ENCODE measurements at regions not wholly inside any gene's neighbourhood (a gene's known extent, or its start where the extent isn't known, plus 50 kb on each side); places are given as distances from the start of the nearest gene placed in this dataset.

GRCh38 chr2:128427413-128427755, 108.7 kb upstream of the HS6ST1 start:
- TF ChIP-seq FOS (IDR thresholded peaks at IDR 0.05; ENCODE audit: borderline replicate concordance, insufficient read depth, low read length) (no peak), POLR2AphosphoS5 (IDR thresholded peaks at IDR 0.05; ENCODE audit: insufficient read depth, low read depth, low read length) (no peak), MAX (IDR thresholded peaks at IDR 0.05; ENCODE audit: insufficient read depth, insufficient read length) (no peak), EZH2 (IDR thresholded peaks at IDR 0.05; ENCODE audit: borderline replicate concordance, low read depth, low read length, severe bottlenecking) (no peak), GATA2 (IDR thresholded peaks at IDR 0.05; ENCODE audit: insufficient read depth, insufficient read length, low read depth, low read length) (no peak), JUN (IDR thresholded peaks at IDR 0.05; ENCODE audit: borderline replicate concordance, insufficient read depth, insufficient read length, low read depth) (no peak), POLR2A (IDR thresholded peaks at IDR 0.05; ENCODE audit: low read depth, low read length) (no peak), MYC (IDR thresholded peaks at IDR 0.05; ENCODE audit: low read depth, low read length) (no peak), CTCF (IDR thresholded peaks at IDR 0.05; ENCODE audit: extremely low read depth in 1 of 2, insufficient read depth in 1 of 2, low read depth in 1 of 2, low read length in 2 of 2) (no peak)
- DNase-seq (ENCODE audit: low read depth, low spot score) (no peak), FAIRE-seq (no peak)
- ChIA-PET CTCF (interaction anchor here (1.3 kb wide), 1 partner anchor 48 kb away, joined by 3 read pairs; no protein-coding TSS in a partner anchor), POLR2A (no interaction called here)
- Histone ChIP-seq H3K27ac (ENCODE audit: insufficient read depth, low read depth, low read length) (no peak overlapping the region), H3K27me3 (ENCODE audit: control insufficient read depth in 2 of 2, insufficient read depth in 2 of 2, low read length in 2 of 2) (peaks cover 2 to 23% of the 10 kb centered on the region in 2 experiments), H4K20me1 (replicated peaks; ENCODE audit: control insufficient read depth, extremely low read depth, insufficient read depth, low read length) (no peaks in the 10 kb centered on the region), H3K9me3 (replicated peaks; ENCODE audit: control insufficient read depth, insufficient read depth, low read length) (no peaks in the 10 kb centered on the region), H3K4me1 (ENCODE audit: control insufficient read depth, extremely low read depth, insufficient read depth, low read length) (no peaks in the 10 kb centered on the region), H3K79me2 (ENCODE audit: control insufficient read depth, insufficient read depth, low read length) (no peaks in the 10 kb centered on the region), H3K4me2 (ENCODE audit: insufficient read depth, low read length) (no peak overlapping the region), H3K9ac (replicated peaks; ENCODE audit: extremely low read depth, insufficient read depth, low read length) (no peak overlapping the region), H3K9me1 (replicated peaks; ENCODE audit: control insufficient read depth, extremely low read depth, insufficient read depth, low read length) (no peaks in the 10 kb centered on the region), H3K4me3 (replicated peaks in 1 of 3; ENCODE audit: insufficient read depth in 1 of 3, low read depth in 1 of 3, low read length in 3 of 3) (no peak overlapping the region), H3K36me3 (ENCODE audit: control insufficient read depth in 2 of 2, extremely low read depth in 1 of 2, insufficient read depth in 2 of 2, low read length in 2 of 2) (no peaks in the 10 kb centered on the region), H2AFZ (ENCODE audit: low read depth, low read length) (no peak overlapping the region)
- no TSS peak for BruUV-seq (replicated peaks)
- dilution Hi-C loops (cut with MboI; ENCODE audit: extremely low pct_ligation_motif_present, low sequenced_read_pairs) = no loop called here
- intact Hi-C loops (cut with micrococcal nuclease) = no loop called here
